SK-N-MC (cell line): ENCODE measurements at regions not wholly inside any gene's neighbourhood (a gene's known extent, or its start where the extent isn't known, plus 50 kb on each side); places are given as distances from the start of the nearest gene placed in this dataset.

ENCODE experiments used
- EZH2 ChIP-seq: fragments of 200-600 bp; sonication (generic); IDR thresholded peaks from one replicate; pipeline ENCODE4 v1.6.1; 2017; ENCODE audit warnings: antibody characterized with exemption
- POLR2AphosphoS5 ChIP-seq: IDR thresholded peaks from 2 replicates; pipeline ENCODE4 v1.6.1; 2012; ENCODE audit warnings: mild to moderate bottlenecking, low read depth, low read length, borderline replicate concordance

GRCh38 chr9:78676623-78677022 is 379.7 kb downstream of the PSAT1 start:
- no peak for TF ChIP-seq POLR2AphosphoS5
- TF ChIP-seq EZH2: no peak
